Stimulated activated CD4-positive, alpha-beta T cell treated with anti-CD3 and anti-CD28 coated beads, Interleukin-2, amount 100 ng/mL, for 4 hours (primary cell): ENCODE measurements at regions not wholly inside any gene's neighbourhood (a gene's known extent, or its start where the extent isn't known, plus 50 kb on each side); places are given as distances from the start of the nearest gene placed in this dataset.
"Not testable (repeated sequence)": the region's sequence is repeated elsewhere in the genome, so short reads cannot be mapped to it uniquely, and the experiment has no call there.

Experiments
- DNase-seq: peaks from one replicate; pipeline ENCODE4 v3.0.0-alpha.2; 2020; ENCODE audit warnings: low read depth

DNA sequence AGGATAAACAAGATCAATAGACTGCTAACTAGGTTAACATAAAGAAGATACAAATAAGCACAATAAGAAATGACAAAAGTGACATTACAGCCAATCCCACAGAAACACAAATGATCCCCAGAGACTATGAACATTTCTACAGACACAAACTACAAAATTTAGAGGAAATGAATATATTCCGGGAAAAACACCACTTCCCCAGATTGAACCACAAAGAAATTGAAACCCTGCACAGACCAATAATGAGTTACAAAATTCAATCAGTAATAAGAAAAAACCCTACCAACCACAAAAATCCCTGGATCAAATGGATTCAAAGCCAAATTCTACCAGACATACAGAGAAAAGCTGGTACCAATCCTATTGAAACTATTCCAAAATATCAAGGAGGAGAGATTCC, 232.4 kb upstream of the RBMS1 start:
- no peak for DNase-seq

- no peak for DNase-seq
Measured at GRCh38 chr2:160730296-160730995, 236.8 kb upstream of the RBMS1 start.

DNA sequence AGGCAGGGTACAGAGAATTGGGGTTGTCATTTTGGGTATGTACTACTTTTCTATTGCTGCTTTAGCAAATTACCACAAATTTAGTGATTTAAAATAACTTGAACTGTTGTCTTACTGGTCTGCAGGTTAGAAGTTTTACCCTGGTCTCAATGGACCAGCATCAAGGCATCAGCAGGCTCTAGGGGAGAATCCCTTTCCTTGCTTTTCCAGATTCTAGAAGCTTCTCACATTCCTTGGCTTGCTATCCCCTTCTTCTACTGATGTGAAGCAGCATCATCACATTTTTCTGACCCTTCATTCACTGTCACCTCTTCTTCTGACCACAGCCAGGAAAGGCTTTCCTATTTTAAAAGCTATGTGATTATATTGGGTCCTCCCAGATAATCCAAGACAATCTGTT, 237.8 kb upstream of the RBMS1 start:
- no peak for DNase-seq

- DNase-seq: no peak
Measured at GRCh38 chr2:160731856-160732255, 238.2 kb upstream of the RBMS1 start.

- DNase-seq: no peak
Measured at GRCh38 chr2:160735696-160736095, 242.1 kb upstream of the RBMS1 start.

DNA sequence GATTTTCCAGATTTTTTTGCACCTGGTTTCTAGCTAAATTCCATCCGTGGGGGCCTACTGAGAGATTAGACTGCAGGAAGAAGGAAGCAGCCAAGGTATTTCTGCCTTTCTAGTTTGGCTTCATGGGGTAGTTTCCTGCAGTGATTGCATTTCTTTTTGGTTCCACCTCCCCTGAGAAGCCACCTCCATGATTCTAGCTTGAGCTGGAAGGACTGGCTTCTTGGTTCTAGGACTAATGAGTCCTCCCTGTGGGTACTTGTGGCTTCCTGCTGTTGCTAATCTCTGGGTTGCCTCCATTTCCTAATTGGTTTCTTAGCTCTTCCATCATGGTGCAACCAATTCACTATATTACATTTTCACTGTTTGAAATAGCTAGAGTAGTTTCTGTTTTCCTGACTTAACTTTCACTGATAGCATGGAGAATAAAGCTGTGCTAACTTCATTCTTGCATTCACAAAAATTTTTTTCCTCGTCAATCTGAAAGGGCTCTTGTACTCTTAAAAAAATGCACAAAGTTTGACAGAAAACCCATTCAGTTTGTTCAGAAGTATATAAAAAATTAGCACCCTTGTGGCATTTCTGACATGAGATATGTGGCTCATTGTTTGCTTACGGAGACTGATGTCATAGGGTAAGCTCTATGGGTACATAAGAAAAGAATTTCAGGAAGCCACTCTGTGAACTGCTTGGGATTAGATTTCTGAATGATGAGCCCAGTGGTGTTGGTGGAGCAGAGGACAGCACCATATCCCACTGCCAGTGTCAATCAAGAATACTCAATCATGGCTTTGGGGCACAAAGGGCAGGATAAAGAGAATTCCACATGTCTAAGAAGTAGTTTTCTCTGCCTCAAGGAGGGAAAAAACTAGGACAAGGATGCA, 242.8 kb upstream of the RBMS1 start:
- DNase-seq: no peak

DNA sequence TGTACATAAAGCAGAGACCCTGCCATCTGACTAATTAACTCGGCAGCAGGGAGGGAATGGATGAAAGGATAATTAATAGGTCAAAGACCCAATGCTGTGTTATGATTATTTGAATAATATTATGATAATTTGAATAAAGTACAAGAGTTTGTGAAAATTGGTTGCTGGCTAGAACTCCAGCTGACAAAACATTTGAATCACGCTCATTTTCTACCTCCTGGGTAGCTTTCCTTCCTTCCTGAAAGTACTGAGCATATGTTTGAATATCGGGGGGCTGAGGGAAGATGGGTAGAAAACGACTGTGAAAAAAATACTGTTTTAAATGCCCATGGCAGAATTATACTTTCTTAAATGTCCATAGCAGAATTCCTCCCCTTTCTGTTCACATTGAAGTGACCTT, 243.6 kb upstream of the RBMS1 start:
- no peak for DNase-seq

- no peak for DNase-seq
Measured at GRCh38 chr2:160741271-160741670, 247.7 kb upstream of the RBMS1 start.

DNA sequence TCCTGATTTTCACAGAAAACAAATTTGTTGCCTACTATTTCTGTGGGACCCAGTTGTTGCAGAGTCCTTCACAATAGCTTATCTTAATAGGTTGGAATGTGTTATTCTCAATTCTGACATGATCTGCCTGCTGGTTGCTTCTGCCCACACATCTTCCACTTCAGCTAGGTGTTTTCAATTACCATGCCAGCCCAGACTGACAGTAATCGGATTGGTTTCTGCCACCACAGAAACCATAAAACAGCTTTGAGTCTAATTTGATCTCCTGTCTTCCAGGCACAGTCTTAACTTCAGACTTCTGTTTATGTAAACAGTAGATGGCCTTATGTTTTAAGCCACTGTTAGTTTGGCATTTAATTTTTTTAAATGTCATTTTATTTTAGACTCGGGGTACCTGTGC, 248.2 kb upstream of the RBMS1 start:
- no peak for DNase-seq

GRCh38 chr2:160742667-160743066, 249.1 kb upstream of the RBMS1 start:
- no peak for DNase-seq

- DNase-seq: no peak
Measured at GRCh38 chr2:160747501-160748170, 254.0 kb upstream of the RBMS1 start.

GRCh38 chr2:160751021-160751420, 257.4 kb upstream of the RBMS1 start:
- DNase-seq: no peak

- no peak for DNase-seq
Measured at GRCh38 chr2:160752475-160753330, 259.1 kb upstream of the RBMS1 start.

- no peak for DNase-seq
Measured at GRCh38 chr2:160753331-160753654, 259.7 kb upstream of the RBMS1 start.

GRCh38 chr2:160753960-160754359, 260.4 kb upstream of the RBMS1 start:
- DNase-seq: no peak

- DNase-seq: no peak
Measured at GRCh38 chr2:160756481-160756880, 262.9 kb upstream of the RBMS1 start.

DNA sequence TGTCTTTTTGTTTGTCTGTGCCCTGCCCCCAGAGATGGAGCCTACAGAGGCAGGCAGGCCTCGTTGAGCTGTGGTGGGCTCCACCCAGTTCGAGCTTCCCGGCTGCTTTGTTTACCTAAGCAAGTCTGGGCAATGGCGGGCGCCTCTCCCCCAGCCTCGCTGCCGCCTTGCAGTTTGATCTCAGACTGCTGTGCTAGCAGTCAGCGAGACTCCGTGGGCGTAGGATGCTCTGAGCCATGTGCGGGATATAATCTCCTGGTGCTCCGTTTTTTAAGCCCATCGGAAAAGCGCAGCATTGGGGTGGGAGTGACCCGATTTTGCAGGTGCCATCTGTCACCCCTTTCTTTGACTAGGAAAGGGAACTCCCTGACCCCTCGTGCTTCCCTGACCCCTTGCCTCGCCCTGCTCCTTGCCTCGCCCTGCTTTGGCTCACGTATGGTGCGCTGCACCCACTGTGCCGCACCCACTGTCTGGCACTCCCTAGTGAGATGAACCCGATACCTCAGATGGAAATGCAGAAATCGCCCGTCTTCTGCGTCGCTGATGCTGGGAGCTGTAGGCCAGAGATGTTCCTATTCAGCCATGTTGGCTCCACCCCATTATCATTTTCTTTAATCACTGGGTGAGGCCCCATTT, 269.0 kb upstream of the RBMS1 start:
- not testable (repeated sequence) for DNase-seq

GRCh38 chr2:160783474-160783873, 289.9 kb upstream of the RBMS1 start:
- no peak for DNase-seq

DNA sequence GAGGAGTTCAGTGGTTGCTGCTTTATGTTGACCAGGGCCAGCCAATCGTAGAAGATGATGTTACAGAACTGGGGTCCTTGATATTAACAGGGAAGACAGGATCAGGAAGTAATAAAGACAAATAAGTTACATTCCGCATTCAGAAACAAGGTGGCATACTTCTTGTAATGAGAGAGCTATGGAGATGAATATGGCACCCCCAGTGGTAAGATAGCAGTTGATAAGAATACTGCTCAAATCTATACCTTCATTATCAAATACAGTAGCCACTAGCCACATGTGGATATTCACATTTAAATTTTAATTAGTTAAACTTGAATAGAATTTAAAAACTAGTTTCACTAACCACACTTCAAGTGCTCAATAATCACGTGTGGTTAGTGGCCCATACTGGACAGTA, 290.4 kb upstream of the RBMS1 start:
- DNase-seq: no peak

GRCh38 chr2:160790738-160791137, 297.1 kb upstream of the RBMS1 start:
- no peak for DNase-seq

- no peak for DNase-seq
Measured at GRCh38 chr2:160791884-160792283, 298.3 kb upstream of the RBMS1 start.

- no peak for DNase-seq
Measured at GRCh38 chr2:160792837-160793236, 299.2 kb upstream of the RBMS1 start.
